MM.1S (cell line): ENCODE measurements at regions not wholly inside any gene's neighbourhood (a gene's known extent, or its start where the extent isn't known, plus 50 kb on each side); places are given as distances from the start of the nearest gene placed in this dataset.

Experiments
- DNase-seq: peaks from one replicate; pipeline ENCODE4 v3.0.0-alpha.2; 2015
- H2AFZ ChIP-seq: fragments of 300-600 bp; sonication (generic); 2 replicates; pipeline ENCODE4 v1.6.0; 2016; ENCODE audit warnings: antibody characterized with exemption, low read length
- H3F3A ChIP-seq: fragments of 300-600 bp; sonication (generic); 2 replicates; pipeline ENCODE4 v1.6.1; 2016; ENCODE audit warnings: mild to moderate bottlenecking, antibody characterized with exemption, low read length, moderate library complexity, mixed read lengths; ENCODE audit not compliant: insufficient read depth
- H3K27ac ChIP-seq: fragments of 300-600 bp; sonication (generic); 2 replicates; pipeline ENCODE4 v1.5.1; 2016; ENCODE audit warnings: mild to moderate bottlenecking, low read length
- H3K27me3 ChIP-seq: fragments of 300-600 bp; sonication (generic); replicated peaks from 2 replicates; pipeline ENCODE4 v1.6.0; 2016; ENCODE audit warnings: low read length; ENCODE audit not compliant: insufficient read depth
- H3K36me3 ChIP-seq: fragments of 300-600 bp; sonication (generic); replicated peaks from 2 replicates; pipeline ENCODE4 v1.6.1; 2016; ENCODE audit warnings: mild to moderate bottlenecking, low read length, mixed read lengths; ENCODE audit not compliant: insufficient read depth
- H3K4me1 ChIP-seq: fragments of 300-600 bp; sonication (generic); 2 replicates; pipeline ENCODE4 v1.6.1; 2016; ENCODE audit warnings: low read length, mixed read lengths
- H3K4me2 ChIP-seq: fragments of 300-600 bp; sonication (generic); 2 replicates; pipeline ENCODE4 v1.6.0; 2016; ENCODE audit warnings: low read depth, low read length
- H3K4me3 ChIP-seq: fragments of 300-600 bp; sonication (generic); 2 replicates; pipeline ENCODE4 v1.5.1; 2016; ENCODE audit warnings: low read length, mixed read lengths
- H3K79me2 ChIP-seq: fragments of 300-600 bp; sonication (generic); 2 replicates; pipeline ENCODE4 v1.6.1; 2016; ENCODE audit warnings: mixed run types, low read length, mixed read lengths
- H3K9ac ChIP-seq: fragments of 300-600 bp; sonication (generic); 2 replicates; pipeline ENCODE4 v1.6.1; 2016; ENCODE audit warnings: low read length, mixed read lengths
- H3K9me2 ChIP-seq: fragments of 300-600 bp; sonication (generic); replicated peaks from 2 replicates; pipeline ENCODE4 v1.6.1; 2016; ENCODE audit warnings: mild to moderate bottlenecking, low read length, mixed read lengths; ENCODE audit not compliant: insufficient read depth
- H3K9me3 ChIP-seq: fragments of 300-600 bp; sonication (generic); replicated peaks from 2 replicates; pipeline ENCODE4 v1.6.1; 2016; ENCODE audit warnings: mild to moderate bottlenecking, low read length, mixed read lengths; ENCODE audit not compliant: insufficient read depth
- H4K20me1 ChIP-seq: fragments of 300-600 bp; sonication (generic); 2 replicates; pipeline ENCODE4 v1.6.1; 2016; ENCODE audit warnings: mild to moderate bottlenecking, low read length, moderate library complexity, mixed read lengths; ENCODE audit not compliant: insufficient read depth
- CTCF ChIP-seq: fragments of 300-600 bp; sonication (generic); IDR thresholded peaks from 2 replicates; pipeline ENCODE4 v1.5.1; 2016; ENCODE audit warnings: antibody characterized with exemption, low read length, mixed read lengths
- EZH2 ChIP-seq: fragments of 300-600 bp; sonication (generic); optimal IDR thresholded peaks from 2 replicates; pipeline ENCODE3; 2017; ENCODE audit warnings: low read depth, mild to moderate bottlenecking, antibody characterized with exemption, low read length, mixed read lengths
- EZH2phosphoT487 ChIP-seq: fragments of 300-600 bp; sonication (generic); IDR thresholded peaks from 2 replicates; pipeline ENCODE4 v1.6.1; 2018; ENCODE audit warnings: antibody characterized with exemption, low read length

DNA sequence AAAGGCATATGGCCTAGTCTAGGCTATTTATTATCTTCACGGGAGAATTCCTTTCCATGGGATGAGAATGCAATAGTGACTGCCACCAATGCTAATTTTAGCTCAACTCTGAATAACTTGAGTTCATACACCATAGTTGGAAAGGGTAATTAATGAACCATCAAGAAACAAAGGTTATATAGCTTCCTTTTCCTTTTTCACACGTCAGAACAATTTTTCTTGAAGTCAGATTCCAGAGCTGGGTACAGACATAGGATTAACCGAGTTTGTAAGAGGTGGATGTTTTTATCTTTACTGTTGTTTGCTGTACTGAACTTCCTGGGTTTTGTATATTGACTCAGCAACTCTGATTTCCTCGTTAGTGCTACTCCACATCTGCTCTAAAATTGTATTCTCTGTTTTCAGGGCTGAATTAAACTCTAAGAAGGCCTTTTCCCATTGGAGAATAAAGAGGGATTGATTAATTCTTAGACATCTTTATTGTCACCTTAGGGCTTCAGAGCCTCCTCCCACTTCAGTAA lies 262.0 kb downstream of the NUF2 start:
- DNase-seq = no peak
- Histone ChIP-seq H3K27ac (no peak overlapping the region), H3K4me1 (no peaks in the 10 kb centered on the region), H3K79me2 (no peaks in the 10 kb centered on the region), H3F3A (no peaks in the 10 kb centered on the region), H3K27me3 (no peaks in the 10 kb centered on the region), H3K4me3 (no peak overlapping the region), H2AFZ (no peak overlapping the region), H3K9me3 (no peaks in the 10 kb centered on the region), H3K9ac (no peak overlapping the region), H3K4me2 (no peak overlapping the region), H3K36me3 (no peaks in the 10 kb centered on the region), H3K9me2 (no peaks in the 10 kb centered on the region), H4K20me1 (no peaks in the 10 kb centered on the region)
- TF ChIP-seq CTCF = no peak
- no peak for TF ChIP-seq EZH2phosphoT487
- no peak for TF ChIP-seq EZH2

- no peak for DNase-seq
- Histone ChIP-seq H3K27ac (no peak overlapping the region), H3K4me1 (no peaks in the 10 kb centered on the region), H3K36me3 (no peaks in the 10 kb centered on the region), H3K4me2 (no peak overlapping the region), H3K79me2 (no peaks in the 10 kb centered on the region), H3K4me3 (no peak overlapping the region), H4K20me1 (no peaks in the 10 kb centered on the region), H3K9ac (no peak overlapping the region), H3K27me3 (no peaks in the 10 kb centered on the region), H3K9me3 (no peaks in the 10 kb centered on the region), H3F3A (no peaks in the 10 kb centered on the region), H2AFZ (no peak overlapping the region), H3K9me2 (no peaks in the 10 kb centered on the region)
- no peak for TF ChIP-seq CTCF
- no peak for TF ChIP-seq EZH2phosphoT487
- no peak for TF ChIP-seq EZH2
Observed at GRCh38 chr1:163585796-163586195, 264.0 kb downstream of the NUF2 start.

- Histone ChIP-seq H4K20me1 (no peaks in the 10 kb centered on the region), H3K27me3 (no peaks in the 10 kb centered on the region), H3F3A (no peaks in the 10 kb centered on the region), H3K27ac (no peak overlapping the region), H3K36me3 (no peaks in the 10 kb centered on the region), H2AFZ (no peak overlapping the region), H3K9me2 (no peaks in the 10 kb centered on the region), H3K79me2 (no peaks in the 10 kb centered on the region), H3K4me1 (no peaks in the 10 kb centered on the region), H3K4me2 (no peak overlapping the region), H3K9ac (no peak overlapping the region), H3K4me3 (no peak overlapping the region), H3K9me3 (no peaks in the 10 kb centered on the region)
- no peak for DNase-seq
- TF ChIP-seq EZH2 (no peak), CTCF (no peak), EZH2phosphoT487 (no peak)
Observed at GRCh38 chr1:163588796-163589195, 267.0 kb downstream of the NUF2 start.
